ENCODE measurements at regions not wholly inside any gene's neighbourhood (a gene's known extent, or its start where the extent isn't known, plus 50 kb on each side); places are given as distances from the start of the nearest gene placed in this dataset.

DNA sequence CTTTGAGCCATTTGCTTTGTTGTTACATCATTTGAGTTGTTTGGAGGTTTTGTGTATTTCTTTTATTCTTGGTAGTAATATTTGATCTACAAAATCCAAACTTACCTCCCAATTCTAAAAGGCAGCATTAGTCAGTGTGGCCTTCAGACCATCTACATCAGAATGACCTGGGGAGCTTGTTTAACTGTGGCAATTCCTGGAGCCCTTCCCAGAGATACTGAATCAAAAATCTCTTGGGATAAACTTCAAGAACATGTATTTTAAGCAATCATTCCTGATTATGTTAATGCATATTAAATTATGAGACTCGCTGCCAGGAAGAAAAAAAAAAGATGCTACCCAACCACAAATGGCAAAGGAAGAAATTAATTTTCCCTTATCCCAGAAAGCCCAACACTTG is 268.9 kb upstream of the PDE4D start:
- TF ChIP-seq, protein P1, sequence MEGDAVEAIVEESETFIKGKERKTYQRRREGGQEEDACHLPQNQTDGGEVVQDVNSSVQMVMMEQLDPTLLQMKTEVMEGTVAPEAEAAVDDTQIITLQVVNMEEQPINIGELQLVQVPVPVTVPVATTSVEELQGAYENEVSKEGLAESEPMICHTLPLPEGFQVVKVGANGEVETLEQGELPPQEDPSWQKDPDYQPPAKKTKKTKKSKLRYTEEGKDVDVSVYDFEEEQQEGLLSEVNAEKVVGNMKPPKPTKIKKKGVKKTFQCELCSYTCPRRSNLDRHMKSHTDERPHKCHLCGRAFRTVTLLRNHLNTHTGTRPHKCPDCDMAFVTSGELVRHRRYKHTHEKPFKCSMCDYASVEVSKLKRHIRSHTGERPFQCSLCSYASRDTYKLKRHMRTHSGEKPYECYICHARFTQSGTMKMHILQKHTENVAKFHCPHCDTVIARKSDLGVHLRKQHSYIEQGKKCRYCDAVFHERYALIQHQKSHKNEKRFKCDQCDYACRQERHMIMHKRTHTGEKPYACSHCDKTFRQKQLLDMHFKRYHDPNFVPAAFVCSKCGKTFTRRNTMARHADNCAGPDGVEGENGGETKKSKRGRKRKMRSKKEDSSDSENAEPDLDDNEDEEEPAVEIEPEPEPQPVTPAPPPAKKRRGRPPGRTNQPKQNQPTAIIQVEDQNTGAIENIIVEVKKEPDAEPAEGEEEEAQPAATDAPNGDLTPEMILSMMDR (conservative IDR thresholded peaks at IDR 0.05 in 1 of 2, IDR thresholded peaks at IDR 0.05 in 1 of 2; ENCODE audit: low read depth in 1 of 2, low read length in 2 of 2): no peak
- no peak for TF ChIP-seq EZH2 (IDR thresholded peaks at IDR 0.05; ENCODE audit: low read length, missing control alignments)
